GM18517 (cell line): ENCODE measurements at regions not wholly inside any gene's neighbourhood (a gene's known extent, or its start where the extent isn't known, plus 50 kb on each side); places are given as distances from the start of the nearest gene placed in this dataset.

Source experiments
- ATAC-seq: cut with Tn5 transposase; IDR thresholded peaks from one replicate; pipeline ENCODE4 v1.9.1; 2021; ENCODE audit warnings: mild to moderate bottlenecking, moderate library complexity; ENCODE audit not compliant: unreplicated experiment

- ATAC-seq: no peak
Observed at GRCh38 chr1:82485591-82486369, 685.0 kb downstream of the ADGRL2 start.

- no peak for ATAC-seq
Observed at GRCh38 chr1:82483146-82483545, 682.4 kb downstream of the ADGRL2 start.

DNA sequence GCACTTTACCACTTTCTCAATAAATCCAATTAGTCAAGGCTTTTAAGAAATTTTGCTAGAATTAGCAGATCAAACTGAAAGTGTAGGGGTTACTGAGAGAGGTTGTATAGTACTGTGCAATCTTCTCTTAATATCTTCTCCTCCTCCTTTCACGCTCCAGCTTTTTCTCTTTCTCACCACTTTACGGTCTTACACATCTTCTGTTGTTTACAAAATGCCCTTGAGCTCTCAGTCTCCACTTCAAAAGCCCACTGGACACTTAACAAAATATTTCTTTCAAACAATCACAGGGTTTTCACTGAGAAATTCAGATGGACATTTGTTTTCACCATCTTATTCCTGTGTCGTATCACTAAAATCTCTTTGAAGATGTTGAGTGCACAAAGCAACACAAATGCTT is 678.2 kb downstream of the ADGRL2 start:
- no peak for ATAC-seq

DNA sequence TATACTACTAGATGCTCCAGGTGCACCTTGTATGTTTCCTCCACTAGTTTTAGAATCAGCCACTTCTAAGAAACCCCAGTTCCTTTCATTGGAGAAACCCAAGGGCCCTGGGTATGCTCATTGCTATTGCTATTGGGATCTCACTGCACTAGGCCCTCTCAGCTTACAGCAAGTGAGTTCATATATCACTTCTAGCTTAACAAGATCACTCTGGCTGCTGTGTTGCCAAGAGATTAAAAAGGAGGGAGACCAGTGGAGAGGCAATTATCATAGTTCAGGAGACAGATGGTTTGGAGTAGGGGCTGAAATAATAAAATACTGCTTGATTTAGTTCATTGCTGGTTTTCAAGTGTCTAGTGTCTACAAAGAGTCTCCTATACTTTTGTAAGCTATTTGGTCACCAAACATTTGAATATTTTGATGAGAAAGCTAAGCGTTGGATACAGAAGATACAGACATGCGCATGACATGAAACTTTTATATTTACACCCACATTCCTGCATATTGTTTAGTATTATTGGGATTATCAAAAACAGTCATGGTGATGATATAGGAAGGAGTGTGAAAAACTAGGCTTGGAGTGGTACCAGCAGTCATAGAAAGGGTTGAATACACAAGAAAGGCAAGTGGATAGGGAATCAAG is 671.9 kb downstream of the ADGRL2 start:
- no peak for ATAC-seq

- ATAC-seq: no peak
Observed at GRCh38 chr1:82466891-82467290, 666.2 kb downstream of the ADGRL2 start.

- ATAC-seq: no peak
Observed at GRCh38 chr1:82466416-82466815, 665.7 kb downstream of the ADGRL2 start.

DNA sequence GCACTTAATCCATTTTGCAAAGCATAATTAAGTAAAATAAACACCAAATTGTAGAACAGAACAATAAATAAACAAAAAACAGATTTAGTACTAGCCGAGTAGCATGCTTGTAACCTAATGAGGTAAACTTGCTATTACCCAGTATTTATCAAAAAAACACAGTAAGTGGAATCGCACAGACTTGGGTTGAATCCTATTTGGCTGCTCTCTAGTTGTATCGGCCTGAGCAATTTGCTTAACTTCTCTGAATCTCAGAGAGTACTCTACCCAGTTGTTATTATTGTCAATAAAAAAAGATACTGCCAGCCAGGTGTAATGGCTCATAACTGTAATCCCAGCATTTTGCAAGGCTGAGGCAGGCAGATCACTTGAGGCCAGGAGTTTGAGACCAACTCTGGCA is 664.3 kb downstream of the ADGRL2 start:
- no peak for ATAC-seq

DNA sequence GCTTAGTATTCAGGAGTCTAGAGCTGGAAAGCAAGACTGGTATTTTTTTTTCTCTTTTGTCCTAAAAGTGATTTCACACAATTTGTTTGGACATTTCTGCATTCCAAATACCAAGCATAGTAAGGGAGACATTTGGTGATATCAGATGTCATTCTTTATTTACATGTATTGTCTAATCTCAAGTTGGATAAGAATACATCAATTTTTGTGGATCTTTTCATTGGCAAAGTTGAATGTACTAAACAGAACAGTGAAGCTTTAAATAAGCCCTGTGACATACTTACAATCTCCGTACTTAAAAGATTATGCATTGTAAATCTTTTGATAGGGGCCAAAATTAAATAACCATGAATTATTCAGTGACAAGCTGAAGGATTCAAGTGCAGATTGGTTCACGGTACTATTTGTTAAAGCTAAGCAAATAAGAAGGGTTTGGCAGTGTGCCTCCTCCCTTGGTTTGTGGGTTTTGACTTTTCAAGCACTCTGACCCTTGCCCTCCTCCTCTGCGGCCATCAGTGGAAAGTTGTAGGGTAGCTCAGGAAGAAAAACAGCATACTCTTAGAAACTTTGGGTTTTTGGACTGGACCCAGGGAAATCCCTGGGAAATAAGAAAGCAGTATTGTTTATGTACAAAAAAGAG is 663.7 kb downstream of the ADGRL2 start:
- no peak for ATAC-seq

DNA sequence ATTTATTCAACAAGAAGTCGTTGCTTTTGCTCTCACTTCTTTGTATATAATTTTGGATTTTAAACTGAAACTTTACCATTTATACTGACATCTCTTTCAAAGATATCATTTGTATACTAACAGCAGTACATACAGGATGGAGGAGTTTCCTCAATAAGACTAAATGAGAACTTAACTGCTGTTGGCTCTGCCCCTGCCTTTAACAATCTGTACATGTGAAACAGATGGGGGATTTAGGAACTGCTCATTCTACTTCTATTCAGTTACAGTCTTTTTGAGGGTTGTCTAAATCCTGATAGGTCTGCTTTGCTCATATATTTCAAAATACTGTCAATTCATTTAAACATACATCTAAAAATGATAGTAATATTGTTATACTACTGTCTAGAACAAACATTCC is 663.2 kb downstream of the ADGRL2 start:
- no peak for ATAC-seq

- ATAC-seq: no peak
Observed at GRCh38 chr1:82462366-82462765, 661.6 kb downstream of the ADGRL2 start.

DNA sequence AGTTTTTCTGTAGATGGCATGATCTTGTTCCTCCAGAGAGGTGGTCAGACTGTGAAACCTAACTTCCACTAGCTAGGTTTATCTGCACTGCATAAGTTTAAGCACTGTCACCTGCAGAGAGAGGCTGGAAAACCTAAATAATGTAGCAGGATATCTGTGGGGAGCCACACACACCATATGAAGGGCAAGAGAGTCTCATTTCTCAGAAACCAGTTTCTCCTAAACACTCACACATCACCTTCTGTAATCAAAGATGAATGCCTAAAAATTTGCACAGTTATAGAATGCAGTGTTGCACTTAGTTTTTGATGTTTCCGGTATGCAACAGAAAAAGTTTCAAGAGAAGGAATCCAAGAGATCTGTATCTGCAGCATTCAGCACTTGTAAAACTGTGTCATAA is 654.6 kb downstream of the ADGRL2 start:
- no peak for ATAC-seq

DNA sequence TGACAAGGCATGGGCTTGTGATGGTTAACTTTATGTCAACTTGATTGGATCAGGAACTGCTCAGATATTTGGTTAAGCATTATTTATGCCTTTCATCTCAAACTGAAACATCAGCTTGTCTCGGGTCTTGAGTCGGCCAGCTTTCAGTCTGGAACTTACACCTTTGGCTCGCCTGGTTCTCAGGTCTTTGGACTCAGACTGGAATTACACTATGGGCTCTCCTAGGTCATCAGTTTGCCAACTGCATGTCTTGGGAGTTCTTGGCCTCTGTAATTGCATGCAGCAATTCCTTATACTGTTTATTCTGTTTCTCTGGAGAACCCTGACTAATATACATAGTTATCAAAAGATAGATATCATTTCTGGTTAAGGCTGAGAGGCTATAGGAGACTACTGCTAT is 653.7 kb downstream of the ADGRL2 start:
- ATAC-seq: no peak

- no peak for ATAC-seq
Observed at GRCh38 chr1:82453511-82454185, 652.9 kb downstream of the ADGRL2 start.

- no peak for ATAC-seq
Observed at GRCh38 chr1:82452096-82452495, 651.4 kb downstream of the ADGRL2 start.

- no peak for ATAC-seq
Observed at GRCh38 chr1:82451191-82451590, 650.5 kb downstream of the ADGRL2 start.

DNA sequence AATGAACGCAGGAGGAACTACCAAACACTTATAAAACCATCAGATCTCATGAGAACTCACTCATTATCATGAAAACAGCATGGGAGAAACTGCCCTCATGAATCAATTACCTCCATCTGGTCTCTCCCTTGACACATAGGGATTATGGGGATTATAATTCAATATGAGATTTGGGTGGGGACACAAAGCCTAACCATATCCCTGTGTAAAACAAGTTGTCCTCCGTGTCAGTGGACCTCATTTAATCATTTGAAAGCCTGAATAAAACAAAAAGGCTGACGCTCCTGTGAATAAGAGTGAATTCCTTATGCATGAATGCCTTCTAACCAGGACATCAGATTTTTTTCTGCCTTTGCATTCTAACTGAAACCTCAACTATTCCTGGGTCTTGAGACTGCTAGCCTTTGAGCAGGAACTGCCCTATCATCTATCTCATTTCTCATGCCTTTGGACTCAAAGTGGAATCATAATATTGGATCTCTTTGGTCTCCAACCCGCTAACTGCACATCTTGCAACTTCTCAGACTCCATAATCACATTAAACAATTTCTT is 648.8 kb downstream of the ADGRL2 start:
- ATAC-seq: no peak

- ATAC-seq: no peak
Observed at GRCh38 chr1:82446955-82447354, 646.2 kb downstream of the ADGRL2 start.

DNA sequence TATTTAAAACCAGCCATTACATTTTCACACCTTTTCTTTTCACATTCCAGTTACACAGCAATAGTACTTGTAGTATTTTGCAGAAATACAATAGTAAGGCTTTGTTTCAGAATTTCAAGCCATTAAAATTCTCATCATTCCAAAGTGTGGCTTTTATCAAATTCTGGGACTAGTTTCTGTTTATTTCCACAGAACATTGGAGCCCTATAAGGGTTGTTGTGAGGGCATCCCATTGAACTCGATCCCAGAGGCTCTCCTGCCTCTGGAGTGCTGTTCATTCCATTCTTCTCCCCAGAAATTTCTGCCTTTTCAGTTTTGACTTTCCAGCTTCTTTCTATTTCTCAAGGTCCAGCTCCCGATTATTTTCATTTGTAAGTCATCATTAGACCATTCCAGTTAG is 645.5 kb downstream of the ADGRL2 start:
- ATAC-seq: no peak

DNA sequence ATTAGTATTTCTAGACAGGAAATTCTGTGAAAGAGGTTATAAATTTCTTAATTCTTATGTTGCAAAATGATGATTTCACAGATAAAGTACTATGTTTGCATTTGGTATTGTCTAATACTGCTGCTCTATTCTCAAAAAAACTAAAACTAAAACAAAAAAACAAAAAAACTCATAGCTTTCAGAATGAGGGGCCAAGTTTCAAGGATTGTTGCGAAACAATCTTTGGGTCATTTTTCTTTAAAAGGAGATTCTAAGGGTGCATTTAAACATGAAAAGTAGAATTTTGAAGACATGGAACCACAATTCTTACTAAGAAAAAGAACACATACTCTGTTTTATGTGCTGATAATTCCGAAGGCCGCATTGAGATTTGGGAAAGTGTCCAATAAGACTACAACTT is 645.1 kb downstream of the ADGRL2 start:
- no peak for ATAC-seq

DNA sequence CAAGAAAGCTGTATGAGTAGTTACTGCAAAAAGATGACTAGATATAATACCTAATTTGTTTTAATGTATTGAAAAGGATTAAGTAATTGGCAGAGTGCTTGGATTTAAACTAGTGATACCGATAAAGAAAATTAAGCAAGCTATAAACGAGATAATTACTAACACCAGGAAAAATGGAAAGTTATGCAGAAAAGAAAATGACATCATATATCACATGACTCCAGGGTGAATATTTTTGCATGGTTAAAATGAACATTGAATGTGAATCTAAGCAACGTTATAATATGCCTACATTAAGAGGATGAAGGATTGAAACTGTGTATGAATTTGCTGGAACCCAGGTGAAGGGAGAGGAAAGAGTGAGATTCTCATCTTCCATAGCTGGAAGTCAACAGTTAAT is 644.4 kb downstream of the ADGRL2 start:
- ATAC-seq: no peak

- ATAC-seq: no peak
Observed at GRCh38 chr1:82441402-82441801, 640.7 kb downstream of the ADGRL2 start.
